Upper lobe of left lung (tissue), 4 donors: ENCODE measurements at regions not wholly inside any gene's neighbourhood (a gene's known extent, or its start where the extent isn't known, plus 50 kb on each side); places are given as distances from the start of the nearest gene placed in this dataset.

ENCODE experiments used
- CTCF ChIP-seq, 6 experiments: fragments of 450-650 bp in 4 of 6; fragments of 200-600 bp in 2 of 6; sonication (generic) in 2 of 6; IDR thresholded peaks; one replicate each; pipeline ENCODE4 v1.5.1; 2016 to 2019; ENCODE audit warnings: antibody characterized with exemption in 6 of 6
- EP300 ChIP-seq, 4 donors: sonication (generic); formaldehyde crosslinking; IDR thresholded peaks; one replicate each; pipeline ENCODE4 v1.5.1; 2017; ENCODE audit warnings: antibody characterized with exemption in 4 of 4, control low read depth in 2 of 4
- POLR2A ChIP-seq, 4 donors: fragments of 450-650 bp; IDR thresholded peaks; one replicate each; pipeline ENCODE4 v1.5.1; 2016 to 2017; ENCODE audit warnings: antibody characterized with exemption in 4 of 4, mild to moderate bottlenecking in 2 of 4

- no peak for TF ChIP-seq CTCF (IDR thresholded peaks at IDR 0.05)
- TF ChIP-seq POLR2A (IDR thresholded peaks at IDR 0.05): no peak
- no peak for TF ChIP-seq EP300 (IDR thresholded peaks at IDR 0.05)
These were observed 598.5 kb downstream of the PDCD6IP start for GRCh38 chr3:34396956-34397355.
